K562 (cell line): ENCODE measurements at regions not wholly inside any gene's neighbourhood (a gene's known extent, or its start where the extent isn't known, plus 50 kb on each side); places are given as distances from the start of the nearest gene placed in this dataset.

Source experiments
- ATAC-seq: fragments of 200-7000 bp; cut with Tn5 transposase; 3 replicates; pipeline ENCODE4 v1.9.1; 2020; ENCODE audit warnings: moderate library complexity
- BruUV-seq: library from RNA; stranded (reverse); fragments of 400-500 nt; replicated peaks from 2 replicates; lab custom pipeline; 2021; lab: Mats Ljungman, UMichigan
- CTCF ChIA-PET: fragments of 300-600 bp; formaldehyde crosslinking; extraction: SDS; loops from one replicate; lab custom pipeline; 2021; ENCODE audit warnings: low intra/inter-chr PET ratio; lab: Yijun Ruan, JAX
- POLR2A ChIA-PET: fragments of 300-600, 350-650 bp; sonication (Branson Sonifier 250); formaldehyde crosslinking; extraction: SDS; loops from one replicate; lab custom pipeline; 2021; ENCODE audit warnings: antibody characterized with exemption, inconsistent platforms; lab: Yijun Ruan, JAX
- DNase-seq, 4 experiments: peaks; one replicate each; pipeline versions ENCODE4 v3.0.0 to v3.0.0-alpha.2; 2011 to 2018; ENCODE audit warnings: low spot score in 3 of 4, mixed read lengths in 3 of 4; ENCODE audit errors: extremely low read depth in 1 of 4
- FAIRE-seq: peaks from 2 replicates; lab custom pipeline; 2011; peaks lifted over from hg19 to GRCh38; lab: Jason Lieb, UNC
- H2AFZ ChIP-seq: 2 replicates; pipeline ENCODE4 v1.6.0; 2011; ENCODE audit warnings: low read depth, low read length, control low read depth, inconsistent platforms
- H3K27ac ChIP-seq: fragments of 200-600 bp; 3 replicates; pipeline ENCODE4 v1.8.0; 2011; ENCODE audit warnings: low read depth, mild to moderate bottlenecking, control low read depth, inconsistent platforms, low read length, moderate library complexity, mixed read lengths; ENCODE audit errors: extremely low read depth
- H3K27me3 ChIP-seq, 2 experiments: fragments of 300-600 bp in 1 of 2; 2 replicates in 1 of 2; 3 replicates in 1 of 2; pipeline versions ENCODE4 v1.6.0 to v1.8.0; 2011; ENCODE audit warnings: inconsistent platforms in 2 of 2, low read length in 2 of 2, mild to moderate bottlenecking in 1 of 2, mixed read lengths in 1 of 2, moderate library complexity in 1 of 2; ENCODE audit not compliant: control insufficient read depth in 2 of 2, insufficient read depth in 2 of 2
- H3K36me3 ChIP-seq: fragments of 300-600 bp; 3 replicates; pipeline ENCODE4 v1.8.0; 2011; ENCODE audit warnings: mild to moderate bottlenecking, low read length, inconsistent platforms; ENCODE audit not compliant: control insufficient read depth, insufficient read depth
- H3K4me1 ChIP-seq, 2 experiments: fragments of 200-600 bp in 1 of 2; replicated peaks in 1 of 2; 2 replicates in 1 of 2; 3 replicates in 1 of 2; pipeline versions ENCODE4 v1.5.1 to v1.8.0; 2011; ENCODE audit warnings: inconsistent platforms in 2 of 2, low read length in 2 of 2, mild to moderate bottlenecking in 1 of 2, mixed read lengths in 1 of 2, moderate library complexity in 1 of 2; ENCODE audit not compliant: control insufficient read depth in 2 of 2, insufficient read depth in 2 of 2
- H3K4me2 ChIP-seq: 2 replicates; pipeline ENCODE4 v1.6.1; 2011; ENCODE audit warnings: low read length, control low read depth, inconsistent platforms, mixed read lengths; ENCODE audit not compliant: insufficient read depth
- H3K4me3 ChIP-seq: fragments of 200-600 bp; sonication (generic), shearing (Covaris generic); 2 replicates; pipeline ENCODE4 v1.5.1; 2016; ENCODE audit warnings: control low read depth, inconsistent platforms
- H3K79me2 ChIP-seq: fragments of 200-600 bp; 3 replicates; pipeline ENCODE4 v1.8.0; 2011; ENCODE audit warnings: low read length, inconsistent platforms; ENCODE audit not compliant: control insufficient read depth, insufficient read depth
- H3K9ac ChIP-seq, 2 experiments: 2 replicates each; pipeline versions ENCODE4 v1.6.0 to v1.6.1; 2011; ENCODE audit warnings: low read depth in 2 of 2, low read length in 2 of 2, control low read depth in 1 of 2, inconsistent platforms in 1 of 2, mild to moderate bottlenecking in 1 of 2, mixed read lengths in 1 of 2; ENCODE audit not compliant: insufficient read depth in 1 of 2
- H3K9me1 ChIP-seq: one replicate; pipeline ENCODE4 v1.6.0; 2011; ENCODE audit warnings: inconsistent platforms, mild to moderate bottlenecking, low read length, moderate library complexity; ENCODE audit not compliant: control insufficient read depth, insufficient read depth
- H3K9me3 ChIP-seq: replicated peaks from 2 replicates; pipeline ENCODE4 v1.5.1; 2011; ENCODE audit warnings: low read depth, low read length, inconsistent platforms; ENCODE audit not compliant: control insufficient read depth, insufficient read depth
- H4K20me1 ChIP-seq: replicated peaks from 2 replicates; pipeline ENCODE4 v1.6.1; 2011; ENCODE audit warnings: low read length, inconsistent platforms, mixed read lengths; ENCODE audit not compliant: control insufficient read depth, insufficient read depth
- RBM25 ChIP-seq: fragments of 200-400 bp; formaldehyde crosslinking; IDR thresholded peaks from 2 replicates; pipeline ENCODE4 v1.6.1; 2018; ENCODE audit warnings: low read length, low read depth, moderate library complexity; ENCODE audit not compliant: severe bottlenecking
- in situ Hi-C: fragments of 300-500 bp; cut with MboI; formaldehyde crosslinking; loops from 4 replicates; pipeline ENCODE4 v1.15.0; 2018; ENCODE audit warnings: inconsistent platforms, mixed read lengths
- intact Hi-C: fragments of 100-400 bp; cut with micrococcal nuclease; formaldehyde crosslinking; loops from 2 replicates; pipeline ENCODE4 v1.14.2; 2022
- TF ChIP-seq, protein P1 (sequence below): sonication (generic); formaldehyde crosslinking; IDR thresholded peaks from 2 replicates; pipeline ENCODE4 v1.8.0; 2023; ENCODE audit warnings: mild to moderate bottlenecking, missing genetic modification reagents
- TF ChIP-seq, protein P2 (sequence below): sonication (generic); formaldehyde crosslinking; IDR thresholded peaks from 2 replicates; pipeline ENCODE4 v1.8.1; 2022; ENCODE audit warnings: missing genetic modification reagents

DNA sequence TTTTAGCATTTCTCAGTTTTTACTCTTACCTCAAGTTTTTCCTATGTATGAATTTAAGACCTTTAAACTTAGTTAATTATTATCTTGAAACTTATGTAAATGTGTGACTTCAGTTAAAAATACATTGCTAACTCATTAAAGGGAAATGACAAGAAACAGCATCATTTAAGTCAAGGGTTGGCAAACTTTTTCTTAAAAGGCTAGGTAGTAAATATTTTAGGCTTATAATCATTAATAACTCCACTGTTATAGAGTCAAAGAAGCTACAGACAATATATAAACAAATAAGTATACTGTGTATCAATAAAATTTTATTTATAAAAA lies 259.7 kb upstream of the RBMS1 start (continued):
- TF ChIP-seq, protein P1, sequence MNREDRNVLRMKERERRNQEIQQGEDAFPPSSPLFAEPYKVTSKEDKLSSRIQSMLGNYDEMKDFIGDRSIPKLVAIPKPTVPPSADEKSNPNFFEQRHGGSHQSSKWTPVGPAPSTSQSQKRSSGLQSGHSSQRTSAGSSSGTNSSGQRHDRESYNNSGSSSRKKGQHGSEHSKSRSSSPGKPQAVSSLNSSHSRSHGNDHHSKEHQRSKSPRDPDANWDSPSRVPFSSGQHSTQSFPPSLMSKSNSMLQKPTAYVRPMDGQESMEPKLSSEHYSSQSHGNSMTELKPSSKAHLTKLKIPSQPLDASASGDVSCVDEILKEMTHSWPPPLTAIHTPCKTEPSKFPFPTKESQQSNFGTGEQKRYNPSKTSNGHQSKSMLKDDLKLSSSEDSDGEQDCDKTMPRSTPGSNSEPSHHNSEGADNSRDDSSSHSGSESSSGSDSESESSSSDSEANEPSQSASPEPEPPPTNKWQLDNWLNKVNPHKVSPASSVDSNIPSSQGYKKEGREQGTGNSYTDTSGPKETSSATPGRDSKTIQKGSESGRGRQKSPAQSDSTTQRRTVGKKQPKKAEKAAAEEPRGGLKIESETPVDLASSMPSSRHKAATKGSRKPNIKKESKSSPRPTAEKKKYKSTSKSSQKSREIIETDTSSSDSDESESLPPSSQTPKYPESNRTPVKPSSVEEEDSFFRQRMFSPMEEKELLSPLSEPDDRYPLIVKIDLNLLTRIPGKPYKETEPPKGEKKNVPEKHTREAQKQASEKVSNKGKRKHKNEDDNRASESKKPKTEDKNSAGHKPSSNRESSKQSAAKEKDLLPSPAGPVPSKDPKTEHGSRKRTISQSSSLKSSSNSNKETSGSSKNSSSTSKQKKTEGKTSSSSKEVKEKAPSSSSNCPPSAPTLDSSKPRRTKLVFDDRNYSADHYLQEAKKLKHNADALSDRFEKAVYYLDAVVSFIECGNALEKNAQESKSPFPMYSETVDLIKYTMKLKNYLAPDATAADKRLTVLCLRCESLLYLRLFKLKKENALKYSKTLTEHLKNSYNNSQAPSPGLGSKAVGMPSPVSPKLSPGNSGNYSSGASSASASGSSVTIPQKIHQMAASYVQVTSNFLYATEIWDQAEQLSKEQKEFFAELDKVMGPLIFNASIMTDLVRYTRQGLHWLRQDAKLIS (CRISPR knock-in tag): no peak

DNA sequence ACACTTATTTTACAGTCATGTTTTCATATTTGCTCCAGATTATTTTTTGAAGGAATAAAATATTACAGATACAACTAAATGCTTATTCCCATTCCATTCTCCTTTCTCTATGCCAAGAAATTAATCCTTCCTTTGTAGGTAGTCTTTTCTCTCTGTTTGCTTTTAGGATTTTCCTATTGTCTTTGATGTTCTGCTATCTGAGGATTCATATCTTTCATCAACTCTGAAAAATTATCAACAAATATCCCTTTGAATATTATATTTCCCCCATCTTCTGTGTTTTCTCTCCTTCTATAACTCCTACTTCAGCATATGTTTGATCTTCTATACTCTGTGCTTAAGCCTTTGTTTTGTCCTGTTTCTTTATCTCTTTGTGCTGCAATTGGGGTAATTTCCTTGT lies 260.4 kb upstream of the RBMS1 start:
- DNase-seq (no peak), ATAC-seq (no peak), FAIRE-seq (no peak)
- intact Hi-C loops (no loop called here), in situ Hi-C loops (no loop called here)
- no peak overlapping the region for H3K4me3 ChIP-seq
- H3K9me3 ChIP-seq: peaks cover 2% of the 10 kb centered on the region; the same call in 1 of the 2 replicates
- POLR2A ChIA-PET: no interaction called here
- H3K27ac ChIP-seq: no peak overlapping the region
- H3K27me3 ChIP-seq: no peaks in the 10 kb centered on the region
- no peak overlapping the region for H2AFZ ChIP-seq
- CTCF ChIA-PET: no interaction called here
- H3K79me2 ChIP-seq: no peaks in the 10 kb centered on the region
- no peaks in the 10 kb centered on the region for H4K20me1 ChIP-seq
- H3K4me2 ChIP-seq: no peak overlapping the region
- no peaks in the 10 kb centered on the region for H3K9me1 ChIP-seq
- H3K9ac ChIP-seq: no peak overlapping the region
- BruUV-seq: no TSS peak
- H3K36me3 ChIP-seq: no peaks in the 10 kb centered on the region
- H3K4me1 ChIP-seq: no peaks in the 10 kb centered on the region
- peak; percentile 13 for TF ChIP-seq RBM25
- TF ChIP-seq, protein P2, sequence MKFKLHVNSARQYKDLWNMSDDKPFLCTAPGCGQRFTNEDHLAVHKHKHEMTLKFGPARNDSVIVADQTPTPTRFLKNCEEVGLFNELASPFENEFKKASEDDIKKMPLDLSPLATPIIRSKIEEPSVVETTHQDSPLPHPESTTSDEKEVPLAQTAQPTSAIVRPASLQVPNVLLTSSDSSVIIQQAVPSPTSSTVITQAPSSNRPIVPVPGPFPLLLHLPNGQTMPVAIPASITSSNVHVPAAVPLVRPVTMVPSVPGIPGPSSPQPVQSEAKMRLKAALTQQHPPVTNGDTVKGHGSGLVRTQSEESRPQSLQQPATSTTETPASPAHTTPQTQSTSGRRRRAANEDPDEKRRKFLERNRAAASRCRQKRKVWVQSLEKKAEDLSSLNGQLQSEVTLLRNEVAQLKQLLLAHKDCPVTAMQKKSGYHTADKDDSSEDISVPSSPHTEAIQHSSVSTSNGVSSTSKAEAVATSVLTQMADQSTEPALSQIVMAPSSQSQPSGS (CRISPR knock-in tag): no peak
